RWPE2 (cell line): ENCODE measurements at regions not wholly inside any gene's neighbourhood (a gene's known extent, or its start where the extent isn't known, plus 50 kb on each side); places are given as distances from the start of the nearest gene placed in this dataset.
"Not testable (repeated sequence)": the region's sequence is repeated elsewhere in the genome, so short reads cannot be mapped to it uniquely, and the experiment has no call there.

Experiments used
- ATAC-seq: fragments of 200-7000 bp; cut with Tn5 transposase; 3 replicates; pipeline ENCODE4 v1.9.1; 2021; ENCODE audit warnings: low read depth
- DNase-seq: peaks from one replicate; pipeline ENCODE4 v3.0.0-alpha.2; 2020; ENCODE audit warnings: low spot score
- H3K27ac ChIP-seq: fragments of 450-650 bp; 2 replicates; pipeline ENCODE4 v1.5.1; 2017; ENCODE audit warnings: mild to moderate bottlenecking; ENCODE audit not compliant: poor library complexity, severe bottlenecking
- H3K27me3 ChIP-seq: fragments of 250-450 bp; sonication (Bioruptor Pico); 2 replicates; pipeline ENCODE4 v1.5.1; 2021; ENCODE audit warnings: mild to moderate bottlenecking, moderate library complexity; ENCODE audit not compliant: insufficient read depth, poor library complexity, severe bottlenecking
- H3K36me3 ChIP-seq: fragments of 250-450 bp; sonication (Bioruptor Pico); 2 replicates; pipeline ENCODE4 v1.5.1; 2020; ENCODE audit warnings: low read depth, mild to moderate bottlenecking, moderate library complexity
- H3K4me1 ChIP-seq: fragments of 250-450 bp; sonication (Bioruptor Pico); 2 replicates; pipeline ENCODE4 v1.5.1; 2021; ENCODE audit warnings: mild to moderate bottlenecking, moderate library complexity; ENCODE audit not compliant: insufficient read depth, poor library complexity, severe bottlenecking
- H3K4me3 ChIP-seq: fragments of 250-450 bp; sonication (Bioruptor Pico); 2 replicates; pipeline ENCODE4 v1.5.1; 2021; ENCODE audit warnings: mild to moderate bottlenecking, moderate library complexity; ENCODE audit not compliant: severe bottlenecking
- H3K9me3 ChIP-seq: fragments of 250-450 bp; sonication (Bioruptor Pico); 2 replicates; pipeline ENCODE4 v1.5.1; 2021; ENCODE audit warnings: mild to moderate bottlenecking, moderate library complexity; ENCODE audit not compliant: severe bottlenecking
- TF ChIP-seq, protein P1 (sequence below): fragments of 450-650 bp; IDR thresholded peaks from one replicate; pipeline ENCODE4 v1.5.1; 2017; ENCODE audit warnings: mild to moderate bottlenecking, moderate library complexity; ENCODE audit not compliant: poor library complexity, severe bottlenecking

DNA sequence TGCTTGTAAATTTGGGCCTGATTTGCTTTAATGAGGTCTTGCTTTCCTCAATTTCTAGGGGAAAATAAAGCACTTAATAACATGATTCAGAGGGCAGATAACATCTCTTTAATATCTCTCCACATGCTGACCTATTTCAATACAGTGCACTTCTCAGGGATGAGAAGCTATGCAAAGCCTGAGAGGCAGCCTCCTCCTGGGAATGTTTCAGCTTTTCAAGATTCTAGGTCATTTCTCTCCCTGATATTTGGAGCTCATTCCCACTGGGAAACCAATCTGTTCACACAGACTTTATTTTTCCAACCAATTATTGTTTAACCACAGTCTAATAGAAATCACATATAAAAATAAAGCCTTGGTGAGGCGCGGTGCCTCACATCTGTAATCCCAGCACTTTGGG lies 67.0 kb upstream of the LSAMP start:
- no peak overlapping the region for H3K4me3 ChIP-seq
- no peaks in the 10 kb centered on the region for H3K27me3 ChIP-seq
- H3K4me1 ChIP-seq = no peaks in the 10 kb centered on the region
- TF ChIP-seq, protein P1, sequence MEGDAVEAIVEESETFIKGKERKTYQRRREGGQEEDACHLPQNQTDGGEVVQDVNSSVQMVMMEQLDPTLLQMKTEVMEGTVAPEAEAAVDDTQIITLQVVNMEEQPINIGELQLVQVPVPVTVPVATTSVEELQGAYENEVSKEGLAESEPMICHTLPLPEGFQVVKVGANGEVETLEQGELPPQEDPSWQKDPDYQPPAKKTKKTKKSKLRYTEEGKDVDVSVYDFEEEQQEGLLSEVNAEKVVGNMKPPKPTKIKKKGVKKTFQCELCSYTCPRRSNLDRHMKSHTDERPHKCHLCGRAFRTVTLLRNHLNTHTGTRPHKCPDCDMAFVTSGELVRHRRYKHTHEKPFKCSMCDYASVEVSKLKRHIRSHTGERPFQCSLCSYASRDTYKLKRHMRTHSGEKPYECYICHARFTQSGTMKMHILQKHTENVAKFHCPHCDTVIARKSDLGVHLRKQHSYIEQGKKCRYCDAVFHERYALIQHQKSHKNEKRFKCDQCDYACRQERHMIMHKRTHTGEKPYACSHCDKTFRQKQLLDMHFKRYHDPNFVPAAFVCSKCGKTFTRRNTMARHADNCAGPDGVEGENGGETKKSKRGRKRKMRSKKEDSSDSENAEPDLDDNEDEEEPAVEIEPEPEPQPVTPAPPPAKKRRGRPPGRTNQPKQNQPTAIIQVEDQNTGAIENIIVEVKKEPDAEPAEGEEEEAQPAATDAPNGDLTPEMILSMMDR = no peak
- no peaks in the 10 kb centered on the region for H3K9me3 ChIP-seq
- no peak overlapping the region for H3K27ac ChIP-seq
- H3K36me3 ChIP-seq = no peaks in the 10 kb centered on the region
- ATAC-seq (no peak), DNase-seq (no peak)

DNA sequence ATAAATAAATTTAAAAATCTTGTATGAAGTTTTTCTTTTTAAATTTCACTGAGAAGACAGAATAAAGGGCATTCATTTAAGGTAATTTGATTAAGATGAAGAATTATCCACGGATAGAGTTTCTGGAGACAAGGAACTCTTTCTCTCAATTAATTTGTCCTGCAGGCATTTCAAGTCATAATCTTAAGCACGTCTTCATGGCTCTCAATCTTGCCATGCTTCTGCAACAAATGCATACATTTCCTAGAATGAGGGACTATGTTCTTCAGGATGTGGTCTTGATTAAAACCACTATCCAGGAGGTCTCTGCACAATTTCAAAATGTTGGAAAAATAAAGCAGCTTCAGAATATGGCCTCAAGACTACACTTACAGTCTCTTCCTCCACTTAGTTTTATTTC lies 67.6 kb upstream of the LSAMP start:
- TF ChIP-seq, protein P1 = no peak
- H3K36me3 ChIP-seq = no peaks in the 10 kb centered on the region

DNA sequence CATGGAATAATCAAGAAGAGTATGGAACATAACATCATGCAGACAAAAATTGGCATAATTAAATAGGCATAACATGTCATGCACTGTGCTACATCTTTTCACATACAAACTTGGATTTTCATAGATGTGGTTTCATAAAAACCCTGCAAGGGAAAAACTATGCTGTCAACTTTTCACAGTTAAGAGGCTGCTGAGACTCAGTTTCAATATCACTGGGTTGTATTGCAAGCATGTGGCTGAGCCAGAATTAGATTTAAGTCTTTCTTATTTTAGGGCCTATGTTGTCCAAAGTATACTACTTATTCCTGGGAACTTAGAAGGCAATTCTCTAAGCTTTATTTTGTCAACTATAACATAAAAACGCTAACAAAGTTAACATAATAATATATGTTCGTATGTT lies 70.7 kb upstream of the LSAMP start:
- H3K4me3 ChIP-seq = no peak overlapping the region
- ATAC-seq = no peak
- H3K36me3 ChIP-seq = no peaks in the 10 kb centered on the region
- H3K4me1 ChIP-seq = no peaks in the 10 kb centered on the region
- TF ChIP-seq, protein P1 = no peak
- DNase-seq = no peak
- H3K27me3 ChIP-seq = no peaks in the 10 kb centered on the region
- H3K27ac ChIP-seq = no peak overlapping the region
- H3K9me3 ChIP-seq = no peaks in the 10 kb centered on the region

More for the DNA sequence above, 67.6 kb upstream of the LSAMP start:
- Histone ChIP-seq H3K4me1 (no peaks in the 10 kb centered on the region), H3K4me3 (no peak overlapping the region), H3K27ac (no peak overlapping the region), H3K27me3 (no peaks in the 10 kb centered on the region), H3K9me3 (no peaks in the 10 kb centered on the region)
- DNase-seq = no peak
- ATAC-seq = no peak

DNA sequence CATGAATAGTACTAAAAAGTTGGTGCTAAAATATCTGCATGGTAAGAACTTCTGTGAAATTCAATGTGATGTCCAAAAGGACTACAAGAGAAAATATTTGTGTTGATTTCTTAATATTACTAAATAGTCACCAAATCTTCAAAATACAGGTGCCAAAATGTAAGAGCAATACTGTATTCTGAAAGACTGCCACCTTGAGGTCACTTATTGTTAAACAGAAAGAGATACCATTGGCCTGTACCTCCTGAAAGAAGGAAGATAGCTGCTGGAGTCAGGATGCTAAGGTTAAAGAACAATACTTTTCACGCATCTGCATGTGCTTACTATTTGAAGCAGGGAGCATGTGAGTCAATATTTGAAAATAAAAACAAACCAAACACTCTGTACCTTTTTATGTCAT lies 72.0 kb upstream of the LSAMP start:
- Histone ChIP-seq H3K27ac (no peak overlapping the region), H3K4me1 (no peaks in the 10 kb centered on the region), H3K9me3 (no peaks in the 10 kb centered on the region), H3K36me3 (no peaks in the 10 kb centered on the region), H3K27me3 (no peaks in the 10 kb centered on the region), H3K4me3 (no peak overlapping the region)
- TF ChIP-seq, protein P1 = peak; percentile 38
- no peak for DNase-seq
- ATAC-seq = no peak

DNA sequence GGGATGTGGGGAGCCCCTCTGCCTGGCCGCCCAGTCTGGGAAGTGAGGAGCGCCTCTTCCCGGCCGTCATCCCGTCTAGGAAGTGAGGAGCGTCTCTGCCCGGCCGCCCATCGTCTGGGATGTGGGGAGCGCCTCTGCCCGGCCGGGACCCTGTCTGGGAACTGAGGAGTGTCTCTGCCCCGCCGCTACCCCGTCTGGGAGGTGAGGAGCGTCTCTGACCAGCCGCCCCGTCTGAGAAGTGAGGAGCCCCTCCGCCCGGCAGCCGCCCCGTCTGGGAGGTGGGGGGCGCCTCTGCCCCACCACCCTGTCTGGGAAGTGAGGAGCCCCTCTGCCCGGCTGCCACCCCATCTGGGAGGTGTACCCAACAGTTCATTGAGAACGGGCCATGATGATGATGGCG lies 73.8 kb upstream of the LSAMP start:
- H3K27ac ChIP-seq, H3K9me3 ChIP-seq, H3K27me3 ChIP-seq, H3K36me3 ChIP-seq, ATAC-seq, DNase-seq, H3K4me1 ChIP-seq, H3K4me3 ChIP-seq: not testable (repeated sequence)

DNA sequence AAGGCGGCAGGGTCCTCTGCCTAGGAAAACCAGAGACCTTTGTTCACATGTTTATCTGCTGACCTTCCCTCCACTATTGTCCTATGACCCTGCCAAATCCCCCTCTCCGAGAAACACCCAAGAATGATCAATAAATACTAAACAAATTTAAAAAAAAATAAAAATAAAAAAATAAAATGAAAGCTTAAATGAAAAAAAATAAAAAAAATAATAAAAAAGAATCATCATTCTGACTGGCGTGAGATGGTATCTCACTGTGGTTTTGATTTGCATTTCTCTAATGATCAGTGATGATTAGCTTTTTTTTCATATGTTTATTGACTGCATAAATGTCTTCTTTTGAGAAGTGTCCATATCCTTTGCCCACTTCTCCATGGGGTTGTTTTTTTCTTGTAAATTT lies 74.5 kb upstream of the LSAMP start:
- not testable (repeated sequence) for ATAC-seq, DNase-seq

More for the DNA sequence above, 74.5 kb upstream of the LSAMP start:
- not testable (repeated sequence) for H3K36me3 ChIP-seq, H3K9me3 ChIP-seq, H3K27me3 ChIP-seq, H3K4me1 ChIP-seq, H3K27ac ChIP-seq, H3K4me3 ChIP-seq
